ENCODE measurements at regions not wholly inside any gene's neighbourhood (a gene's known extent, or its start where the extent isn't known, plus 50 kb on each side); places are given as distances from the start of the nearest gene placed in this dataset.

DNA sequence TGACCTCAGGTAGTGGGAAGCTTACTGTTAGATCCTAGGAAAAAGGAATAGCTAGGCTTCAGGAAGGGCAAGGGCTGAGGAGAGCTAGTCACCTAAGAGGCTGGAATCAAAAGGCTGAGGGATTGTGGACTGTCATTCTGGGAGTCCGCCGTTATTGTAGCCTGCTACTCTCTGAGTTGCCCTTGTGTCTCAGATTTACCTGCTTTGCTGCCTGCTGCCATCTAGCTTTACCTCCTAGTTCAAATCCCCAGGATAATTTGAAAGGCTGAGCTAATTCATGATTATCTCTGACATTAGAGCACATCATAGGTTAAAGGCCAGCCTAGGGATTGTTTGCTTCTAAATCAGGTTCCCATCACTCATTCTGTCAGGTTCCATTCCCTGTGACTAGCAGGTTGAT lies 120.2 kb downstream of the FHIP1A start:
- TF ChIP-seq, protein P1, sequence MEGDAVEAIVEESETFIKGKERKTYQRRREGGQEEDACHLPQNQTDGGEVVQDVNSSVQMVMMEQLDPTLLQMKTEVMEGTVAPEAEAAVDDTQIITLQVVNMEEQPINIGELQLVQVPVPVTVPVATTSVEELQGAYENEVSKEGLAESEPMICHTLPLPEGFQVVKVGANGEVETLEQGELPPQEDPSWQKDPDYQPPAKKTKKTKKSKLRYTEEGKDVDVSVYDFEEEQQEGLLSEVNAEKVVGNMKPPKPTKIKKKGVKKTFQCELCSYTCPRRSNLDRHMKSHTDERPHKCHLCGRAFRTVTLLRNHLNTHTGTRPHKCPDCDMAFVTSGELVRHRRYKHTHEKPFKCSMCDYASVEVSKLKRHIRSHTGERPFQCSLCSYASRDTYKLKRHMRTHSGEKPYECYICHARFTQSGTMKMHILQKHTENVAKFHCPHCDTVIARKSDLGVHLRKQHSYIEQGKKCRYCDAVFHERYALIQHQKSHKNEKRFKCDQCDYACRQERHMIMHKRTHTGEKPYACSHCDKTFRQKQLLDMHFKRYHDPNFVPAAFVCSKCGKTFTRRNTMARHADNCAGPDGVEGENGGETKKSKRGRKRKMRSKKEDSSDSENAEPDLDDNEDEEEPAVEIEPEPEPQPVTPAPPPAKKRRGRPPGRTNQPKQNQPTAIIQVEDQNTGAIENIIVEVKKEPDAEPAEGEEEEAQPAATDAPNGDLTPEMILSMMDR (IDR thresholded peaks at IDR 0.05): no peak
- TF ChIP-seq EZH2 (IDR thresholded peaks at IDR 0.05) (no peak), EZH2phosphoT487 (IDR thresholded peaks at IDR 0.05) (no peak)

Measured in neural progenitor cell (in vitro differentiated cells).